ENCODE measurements at regions not wholly inside any gene's neighbourhood (a gene's known extent, or its start where the extent isn't known, plus 50 kb on each side); places are given as distances from the start of the nearest gene placed in this dataset.

GRCh38 chr13:40220299-40220935 is 446.0 kb downstream of the FOXO1 start:
- Histone ChIP-seq H3K4me2 (ENCODE audit: control insufficient read depth, extremely low read depth, insufficient read depth, low read depth, low read length) (no peak overlapping the region), H3K4me1 (ENCODE audit: control insufficient read depth, extremely low read depth, insufficient read depth, low read length) (peaks cover 14% of the 10 kb centered on the region), H3K27ac (ENCODE audit: control insufficient read depth, insufficient read depth, low read length) (no peak overlapping the region), H3K9me3 (ENCODE audit: control insufficient read depth, low read depth, low read length) (no peaks in the 10 kb centered on the region), H4K20me1 (ENCODE audit: control insufficient read depth, extremely low read depth, insufficient read depth, low read length) (no peaks in the 10 kb centered on the region), H3K9ac (ENCODE audit: control insufficient read depth, extremely low read depth, insufficient read depth, low read length) (no peak overlapping the region), H3K79me2 (ENCODE audit: control insufficient read depth, insufficient read depth, low read length) (no peaks in the 10 kb centered on the region), H3K9me1 (ENCODE audit: control insufficient read depth, extremely low read depth, insufficient read depth, low read length) (no peaks in the 10 kb centered on the region), H3K4me3 (ENCODE audit: control insufficient read depth in 2 of 3, extremely low read depth in 1 of 3, insufficient read depth in 2 of 3, low read depth in 1 of 3, low read length in 3 of 3) (no peak overlapping the region), H3K36me3 (ENCODE audit: control insufficient read depth in 2 of 2, extremely low read depth in 1 of 2, insufficient read depth in 2 of 2, low read length in 2 of 2) (no peaks in the 10 kb centered on the region), H2AFZ (ENCODE audit: control insufficient read depth, low read length) (no peak overlapping the region), H3K27me3 (ENCODE audit: control insufficient read depth, extremely low read depth, insufficient read depth, low read length) (no peaks in the 10 kb centered on the region)
- no peak for FAIRE-seq
- DNase-seq (ENCODE audit: low read depth, low spot score): no peak
- dilution Hi-C loops (cut with MboI; ENCODE audit: extremely low pct_ligation_motif_present, low sequenced_read_pairs): no loop called here
- TF ChIP-seq EZH2 (IDR thresholded peaks at IDR 0.05; ENCODE audit: low read length): no peak

GRCh38 chr13:40221131-40221459 is 445.3 kb downstream of the FOXO1 start:
- no peak for TF ChIP-seq EZH2 (IDR thresholded peaks at IDR 0.05; ENCODE audit: low read length)
- TF ChIP-seq, protein P1, sequence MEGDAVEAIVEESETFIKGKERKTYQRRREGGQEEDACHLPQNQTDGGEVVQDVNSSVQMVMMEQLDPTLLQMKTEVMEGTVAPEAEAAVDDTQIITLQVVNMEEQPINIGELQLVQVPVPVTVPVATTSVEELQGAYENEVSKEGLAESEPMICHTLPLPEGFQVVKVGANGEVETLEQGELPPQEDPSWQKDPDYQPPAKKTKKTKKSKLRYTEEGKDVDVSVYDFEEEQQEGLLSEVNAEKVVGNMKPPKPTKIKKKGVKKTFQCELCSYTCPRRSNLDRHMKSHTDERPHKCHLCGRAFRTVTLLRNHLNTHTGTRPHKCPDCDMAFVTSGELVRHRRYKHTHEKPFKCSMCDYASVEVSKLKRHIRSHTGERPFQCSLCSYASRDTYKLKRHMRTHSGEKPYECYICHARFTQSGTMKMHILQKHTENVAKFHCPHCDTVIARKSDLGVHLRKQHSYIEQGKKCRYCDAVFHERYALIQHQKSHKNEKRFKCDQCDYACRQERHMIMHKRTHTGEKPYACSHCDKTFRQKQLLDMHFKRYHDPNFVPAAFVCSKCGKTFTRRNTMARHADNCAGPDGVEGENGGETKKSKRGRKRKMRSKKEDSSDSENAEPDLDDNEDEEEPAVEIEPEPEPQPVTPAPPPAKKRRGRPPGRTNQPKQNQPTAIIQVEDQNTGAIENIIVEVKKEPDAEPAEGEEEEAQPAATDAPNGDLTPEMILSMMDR (optimal IDR thresholded peaks at IDR 0.05 in 1 of 3, IDR thresholded peaks at IDR 0.05 in 1 of 3, conservative IDR thresholded peaks at IDR 0.05 in 1 of 3; ENCODE audit: extremely low read depth in 1 of 3, insufficient read depth in 2 of 3, low read length in 3 of 3): no peak
- Histone ChIP-seq H2AFZ (ENCODE audit: control insufficient read depth, low read length) (no peak overlapping the region), H3K79me2 (ENCODE audit: control insufficient read depth, insufficient read depth, low read length) (no peaks in the 10 kb centered on the region), H4K20me1 (ENCODE audit: control insufficient read depth, extremely low read depth, insufficient read depth, low read length) (no peaks in the 10 kb centered on the region), H3K36me3 (ENCODE audit: control insufficient read depth in 2 of 2, extremely low read depth in 1 of 2, insufficient read depth in 2 of 2, low read length in 2 of 2) (no peaks in the 10 kb centered on the region), H3K4me2 (ENCODE audit: control insufficient read depth, extremely low read depth, insufficient read depth, low read depth, low read length) (no peak overlapping the region), H3K9me3 (ENCODE audit: control insufficient read depth, low read depth, low read length) (no peaks in the 10 kb centered on the region), H3K4me3 (ENCODE audit: control insufficient read depth in 2 of 3, extremely low read depth in 1 of 3, insufficient read depth in 2 of 3, low read depth in 1 of 3, low read length in 3 of 3) (no peak overlapping the region), H3K27me3 (ENCODE audit: control insufficient read depth, extremely low read depth, insufficient read depth, low read length) (no peaks in the 10 kb centered on the region), H3K27ac (ENCODE audit: control insufficient read depth, insufficient read depth, low read length) (no peak overlapping the region), H3K9me1 (ENCODE audit: control insufficient read depth, extremely low read depth, insufficient read depth, low read length) (no peaks in the 10 kb centered on the region), H3K4me1 (ENCODE audit: control insufficient read depth, extremely low read depth, insufficient read depth, low read length) (peaks cover 17% of the 10 kb centered on the region), H3K9ac (ENCODE audit: control insufficient read depth, extremely low read depth, insufficient read depth, low read length) (no peak overlapping the region)
- FAIRE-seq: no peak
- dilution Hi-C loops (cut with MboI; ENCODE audit: extremely low pct_ligation_motif_present, low sequenced_read_pairs): no loop called here
- no peak for DNase-seq (ENCODE audit: low read depth, low spot score)

All from keratinocyte (primary cell).